HuH-7 (cell line): ENCODE measurements at regions not wholly inside any gene's neighbourhood (a gene's known extent, or its start where the extent isn't known, plus 50 kb on each side); places are given as distances from the start of the nearest gene placed in this dataset.

Experiments
- DNase-seq: peaks from one replicate; pipeline ENCODE4 v3.0.0; 2011; ENCODE audit warnings: low spot score

- no peak for DNase-seq
These were observed 52.2 kb downstream of the FAT3 start for GRCh38 chr11:92276773-92277172.

GRCh38 chr11:92277871-92278270 lies 53.3 kb downstream of the FAT3 start:
- DNase-seq = no peak

- no peak for DNase-seq
These were observed 54.3 kb downstream of the FAT3 start for GRCh38 chr11:92278791-92279433.

GRCh38 chr11:92284107-92284506 lies 59.5 kb downstream of the FAT3 start:
- no peak for DNase-seq

- no peak for DNase-seq
These were observed 59.9 kb downstream of the FAT3 start for GRCh38 chr11:92284558-92284957.

- no peak for DNase-seq
These were observed 61.2 kb downstream of the FAT3 start for GRCh38 chr11:92285776-92286175.

- DNase-seq = no peak
These were observed 62.1 kb downstream of the FAT3 start for GRCh38 chr11:92286709-92287108.

- no peak for DNase-seq
These were observed 70.8 kb downstream of the FAT3 start for GRCh38 chr11:92295175-92296137.

- DNase-seq = no peak
These were observed 71.5 kb downstream of the FAT3 start for GRCh38 chr11:92296138-92296515.

GRCh38 chr11:92297567-92298553 lies 73.2 kb downstream of the FAT3 start:
- DNase-seq = no peak

GRCh38 chr11:92300876-92301275 lies 76.3 kb downstream of the FAT3 start:
- no peak for DNase-seq

- DNase-seq = no peak
These were observed 78.2 kb downstream of the FAT3 start for GRCh38 chr11:92302770-92303169.

GRCh38 chr11:92304271-92304670 lies 79.7 kb downstream of the FAT3 start:
- DNase-seq = no peak

GRCh38 chr11:92306966-92307510 lies 82.4 kb downstream of the FAT3 start:
- no peak for DNase-seq

- no peak for DNase-seq
These were observed 83.7 kb downstream of the FAT3 start for GRCh38 chr11:92308366-92308765.

GRCh38 chr11:92311616-92312449 lies 87.2 kb downstream of the FAT3 start:
- peak; percentile 6 for DNase-seq

GRCh38 chr11:92313784-92314183 lies 89.2 kb downstream of the FAT3 start:
- DNase-seq = no peak

GRCh38 chr11:92314499-92314898 lies 89.9 kb downstream of the FAT3 start:
- DNase-seq = no peak

GRCh38 chr11:92316106-92316809 lies 91.6 kb downstream of the FAT3 start:
- no peak for DNase-seq

GRCh38 chr11:92317222-92317621 lies 92.6 kb downstream of the FAT3 start:
- DNase-seq = no peak
